NCI-H128 (cell line): ENCODE measurements at regions not wholly inside any gene's neighbourhood (a gene's known extent, or its start where the extent isn't known, plus 50 kb on each side); places are given as distances from the start of the nearest gene placed in this dataset.

Source experiments
- DNase-seq: peaks from one replicate; lab custom pipeline; 2025; ENCODE audit not compliant: unreplicated experiment; lab: John Stamatoyannopoulos, UW

GRCh38 chr18:10300739-10301138 lies 153.7 kb upstream of the APCDD1 start:
- no peak for DNase-seq

- no peak for DNase-seq
These were observed 152.5 kb upstream of the APCDD1 start for GRCh38 chr18:10301831-10302483.

DNA sequence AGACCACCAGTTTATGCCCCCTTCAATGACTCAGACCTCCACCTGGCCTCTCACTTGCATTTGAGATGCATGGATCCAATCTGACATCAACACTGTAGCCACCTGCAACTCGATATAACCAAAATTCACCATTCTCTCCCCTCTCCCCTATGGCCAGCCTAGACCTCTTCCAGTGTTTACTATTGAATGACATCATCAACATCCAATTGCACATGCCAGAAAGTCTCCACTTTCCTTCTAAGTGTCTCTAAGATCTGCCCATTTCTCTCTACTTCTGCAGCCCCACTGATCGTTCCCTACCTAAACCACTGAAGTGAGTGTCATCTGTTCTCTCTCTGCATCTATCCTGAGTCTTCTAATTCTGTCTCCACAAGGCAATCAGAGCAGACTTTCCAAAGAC lies 151.3 kb upstream of the APCDD1 start:
- DNase-seq: no peak

DNA sequence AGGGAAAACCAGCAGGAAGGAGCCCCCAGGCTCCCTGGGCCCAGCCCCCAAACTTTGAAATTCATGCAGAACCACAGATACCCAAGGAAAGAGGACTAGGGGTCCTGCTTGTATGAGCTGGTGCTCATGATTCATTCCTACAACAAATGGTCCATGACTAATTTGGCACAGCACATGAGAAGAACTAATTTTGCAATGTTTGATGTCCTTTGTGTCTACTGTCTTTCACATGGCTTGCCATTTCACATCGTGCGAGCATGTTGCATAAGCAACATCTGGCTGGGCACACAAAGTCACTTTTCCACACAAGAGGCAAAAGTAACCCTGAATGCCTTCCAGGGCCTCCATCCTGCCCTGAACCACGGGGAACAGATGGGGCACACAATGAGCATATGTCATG lies 149.6 kb upstream of the APCDD1 start:
- DNase-seq: no peak

DNA sequence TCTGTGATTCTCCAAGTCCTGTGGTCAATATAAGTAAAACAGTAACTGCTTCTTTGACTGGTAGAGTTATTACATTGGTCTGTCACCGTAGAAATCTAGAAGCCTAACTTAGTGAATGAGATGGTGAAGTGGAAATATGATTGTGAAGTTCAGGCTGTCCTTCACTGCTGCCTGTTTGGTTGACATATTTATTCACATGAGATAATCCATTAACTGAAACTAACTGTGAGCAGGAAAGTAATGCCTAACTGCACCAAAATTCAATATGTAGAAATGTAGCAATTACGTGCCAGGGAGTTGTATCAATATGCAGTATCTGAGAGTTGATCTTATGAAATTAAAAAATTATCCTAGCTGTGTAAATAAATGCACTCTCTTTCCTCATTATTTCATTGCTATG lies 147.7 kb upstream of the APCDD1 start:
- no peak for DNase-seq

- no peak for DNase-seq
These were observed 146.3 kb upstream of the APCDD1 start for GRCh38 chr18:10308154-10308553.

GRCh38 chr18:10310626-10311025 lies 143.8 kb upstream of the APCDD1 start:
- no peak for DNase-seq

GRCh38 chr18:10312326-10313015 lies 142.0 kb upstream of the APCDD1 start:
- DNase-seq: no peak

GRCh38 chr18:10313016-10313342 lies 141.5 kb upstream of the APCDD1 start:
- DNase-seq: no peak

DNA sequence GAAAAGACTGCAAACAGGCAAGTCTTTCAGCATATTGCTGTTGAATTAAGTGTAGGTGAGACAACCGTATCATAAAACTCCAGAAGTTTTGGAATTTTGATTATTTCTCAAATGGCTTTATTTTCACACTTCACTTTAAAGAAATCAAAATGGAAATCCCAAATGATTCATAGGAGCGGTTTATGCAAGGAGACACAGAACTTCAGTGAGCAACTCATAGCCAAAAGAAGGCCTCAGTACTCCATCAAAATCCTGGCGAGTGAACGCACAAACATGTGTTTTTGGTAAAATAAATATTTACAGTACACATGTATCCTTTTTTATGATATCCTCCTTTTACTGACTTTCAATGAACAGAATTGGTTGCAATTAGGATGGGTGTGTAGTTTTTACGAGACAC lies 140.4 kb upstream of the APCDD1 start:
- DNase-seq: no peak

DNA sequence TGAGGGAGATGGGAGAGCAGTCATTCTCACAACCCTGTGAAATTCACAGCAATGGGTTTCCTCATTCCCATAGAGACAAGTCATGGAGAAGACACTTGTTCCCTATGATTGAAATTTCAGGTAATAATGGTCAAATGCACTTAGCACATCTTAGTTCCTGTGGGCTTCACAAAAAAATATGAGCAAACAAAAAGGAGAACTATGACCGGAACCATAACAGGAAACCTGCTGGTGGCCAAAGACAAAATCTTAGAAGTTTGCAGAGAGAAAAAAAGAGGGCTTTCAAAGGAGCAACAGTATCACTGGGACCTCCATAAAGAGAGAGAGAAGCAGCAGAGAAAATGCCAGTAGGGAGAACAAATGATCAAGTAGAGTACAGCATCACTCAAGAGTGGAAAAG lies 138.9 kb upstream of the APCDD1 start:
- DNase-seq: no peak

DNA sequence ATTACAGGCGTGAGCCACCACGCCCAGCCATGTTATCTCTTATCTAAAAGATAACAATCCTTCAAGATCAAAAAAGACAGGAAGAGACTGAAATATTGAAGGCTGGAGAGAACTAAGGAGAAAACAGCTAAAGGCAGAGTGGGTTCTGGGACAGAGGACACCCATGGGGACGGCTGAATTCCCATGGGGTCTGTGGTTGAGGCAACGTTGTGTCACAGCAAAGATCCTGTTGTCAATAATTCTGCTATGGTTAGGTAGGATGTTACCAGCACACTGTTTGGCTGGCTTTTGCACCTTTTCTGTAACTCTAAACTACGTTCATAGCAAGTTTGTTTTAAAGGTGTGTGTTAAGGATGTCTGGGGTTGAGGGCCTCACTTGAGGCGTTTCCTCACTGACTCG lies 137.7 kb upstream of the APCDD1 start:
- DNase-seq: no peak

DNA sequence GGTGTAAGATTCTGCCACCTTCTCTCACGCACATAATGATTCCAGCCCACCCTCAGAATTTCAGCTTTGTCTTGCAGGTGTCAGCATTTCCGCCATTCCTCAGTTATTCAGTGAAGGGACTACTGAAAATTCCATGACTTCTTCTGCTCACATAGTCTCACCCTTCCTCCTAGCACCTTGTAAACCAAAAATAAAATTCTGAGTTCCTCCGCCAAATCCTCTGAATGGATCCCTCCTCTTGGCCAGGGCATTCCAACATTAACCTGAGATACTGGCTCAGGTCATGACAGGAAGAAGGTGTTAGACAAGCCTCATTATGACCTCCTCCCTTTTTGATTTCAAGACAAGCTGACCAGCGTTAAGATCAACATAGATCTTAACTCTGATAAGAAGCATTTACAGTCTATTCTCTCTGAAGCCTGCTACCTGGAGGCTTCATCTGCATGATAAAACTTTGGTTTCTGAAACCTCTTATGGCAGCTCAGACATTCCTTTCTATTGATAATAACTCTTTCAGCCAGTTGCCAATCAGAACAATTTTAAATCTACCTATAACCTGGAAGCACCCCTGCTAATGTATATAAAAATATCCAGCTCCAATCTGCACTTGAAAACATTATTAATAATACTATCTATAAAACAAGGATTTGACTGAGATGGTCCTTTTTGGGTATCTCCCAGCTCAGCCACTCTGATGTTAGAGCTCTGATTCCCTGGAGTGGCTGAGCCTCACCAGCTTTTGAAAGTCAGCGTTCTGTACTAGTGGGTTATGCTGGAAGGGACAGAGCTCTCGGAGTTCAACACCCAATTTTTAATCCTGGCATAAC lies 136.4 kb upstream of the APCDD1 start:
- no peak for DNase-seq

- no peak for DNase-seq
These were observed 135.8 kb upstream of the APCDD1 start for GRCh38 chr18:10318691-10318970.

DNA sequence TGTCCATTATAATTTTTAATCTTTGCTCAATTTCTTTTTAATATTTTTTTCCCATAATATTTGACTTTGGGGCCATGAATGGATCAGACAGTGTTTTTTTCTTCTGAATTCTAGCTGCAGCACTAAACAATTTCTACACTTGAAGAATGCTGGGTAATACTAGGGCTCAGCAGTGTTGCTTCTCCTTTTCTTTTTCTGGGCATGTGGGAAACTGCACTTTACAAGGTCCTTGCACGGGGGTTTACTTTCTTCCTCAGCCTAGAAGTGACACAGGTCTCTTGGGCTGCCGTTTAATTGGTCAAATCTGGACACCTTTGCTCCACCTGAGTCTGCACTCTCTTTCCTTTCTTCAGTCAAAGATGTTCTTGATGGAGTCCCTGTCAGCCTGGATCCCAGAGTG lies 135.4 kb upstream of the APCDD1 start:
- DNase-seq: no peak

DNA sequence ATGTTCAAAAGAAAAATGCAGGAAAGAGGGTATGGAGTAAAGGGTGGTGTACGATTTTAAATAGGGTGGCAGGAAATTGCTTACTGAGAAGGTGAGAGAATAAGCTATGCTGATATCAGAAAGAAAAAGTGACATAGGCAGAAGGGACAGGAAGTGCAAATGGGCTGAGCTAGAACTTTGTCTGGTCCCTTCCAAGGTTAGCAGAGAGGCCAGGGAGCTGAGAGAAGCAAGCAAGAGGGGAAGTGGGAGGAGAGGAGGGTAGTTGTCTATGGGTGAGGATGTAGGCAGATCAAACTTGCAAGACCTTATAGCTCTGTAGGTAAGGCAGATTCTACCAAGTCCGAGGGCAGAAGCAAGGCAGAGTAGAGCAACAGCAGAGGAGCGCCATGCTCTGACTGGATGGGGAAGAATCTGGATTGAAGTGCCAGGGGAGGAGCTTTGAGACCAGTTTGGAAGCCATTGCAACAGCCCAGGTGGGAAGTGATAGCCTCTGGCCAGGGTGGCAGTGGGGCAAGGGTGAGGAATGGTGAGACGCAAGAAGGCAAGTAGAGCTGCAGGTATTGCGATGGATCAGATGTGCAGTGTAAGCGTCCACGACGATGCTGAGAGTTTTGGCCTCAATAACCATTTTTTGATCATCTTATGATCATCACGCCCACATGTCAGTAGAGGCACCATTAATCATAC lies 134.4 kb upstream of the APCDD1 start:
- no peak for DNase-seq

GRCh38 chr18:10320791-10321190 lies 133.6 kb upstream of the APCDD1 start:
- DNase-seq: no peak

DNA sequence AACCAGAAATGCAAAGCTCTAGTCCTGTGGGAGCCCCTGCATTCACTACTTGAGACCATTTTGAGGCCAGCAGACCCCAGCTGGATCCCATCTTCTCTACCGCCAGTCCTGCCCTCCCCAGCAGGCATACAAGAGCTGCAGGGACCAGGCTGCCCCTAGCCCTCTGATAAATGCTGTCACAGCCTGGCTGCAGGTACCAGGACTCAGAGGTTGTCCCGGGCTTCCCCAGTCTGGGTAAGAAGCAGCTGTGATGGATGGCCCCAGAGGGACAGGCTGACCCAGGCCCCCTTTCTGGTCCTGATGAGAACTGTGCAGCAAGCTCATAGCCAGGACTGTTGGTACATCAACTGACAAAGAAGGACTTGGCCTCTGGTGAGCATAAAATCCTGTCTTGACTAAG lies 132.9 kb upstream of the APCDD1 start:
- no peak for DNase-seq

- DNase-seq: no peak
These were observed 132.4 kb upstream of the APCDD1 start for GRCh38 chr18:10322004-10322403.

GRCh38 chr18:10322435-10322834 lies 132.0 kb upstream of the APCDD1 start:
- DNase-seq: no peak

DNA sequence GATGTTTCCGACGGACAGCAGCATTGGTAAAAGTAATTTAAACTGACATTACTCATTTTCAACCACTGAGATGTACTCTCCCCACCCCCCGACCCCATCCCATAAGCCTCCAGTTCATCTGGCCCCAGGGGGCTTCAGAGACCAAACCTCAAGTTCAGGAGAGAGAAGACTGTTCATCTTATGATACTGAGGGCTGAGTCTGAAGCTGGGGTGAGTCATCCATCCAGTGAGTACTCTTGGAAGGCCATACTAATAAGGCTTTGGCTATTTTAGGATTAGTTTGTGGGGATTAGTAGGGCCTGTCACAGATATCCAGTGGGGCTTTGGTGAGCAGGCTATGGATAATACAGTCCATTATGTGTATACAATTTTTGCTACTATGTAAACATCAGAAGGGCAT lies 125.3 kb upstream of the APCDD1 start:
- no peak for DNase-seq

- no peak for DNase-seq
These were observed 124.0 kb upstream of the APCDD1 start for GRCh38 chr18:10330428-10330827.
